ENCODE measurements at regions not wholly inside any gene's neighbourhood (a gene's known extent, or its start where the extent isn't known, plus 50 kb on each side); places are given as distances from the start of the nearest gene placed in this dataset.

DNA sequence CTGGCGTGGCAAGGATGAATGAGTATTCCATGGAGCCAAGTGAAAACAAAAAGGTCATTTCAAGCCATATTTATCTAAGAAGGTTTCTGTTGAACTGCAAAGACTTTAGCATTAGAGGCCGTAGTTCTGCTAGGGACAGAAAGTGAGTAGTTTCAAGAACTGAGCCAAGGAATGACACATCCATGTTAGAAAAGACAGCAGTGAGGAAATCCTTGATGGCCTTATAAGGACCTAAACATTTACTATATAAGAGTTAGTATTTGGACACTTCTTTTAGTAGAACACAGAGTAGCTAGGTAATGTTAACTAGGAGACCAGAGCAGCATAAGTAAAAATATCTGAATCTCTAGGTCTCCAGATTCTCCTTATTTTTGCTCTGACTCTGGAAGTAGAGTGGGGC is 329.8 kb upstream of the SEMA3D start:
- peaks cover 53% of the 10 kb centered on the region for H3K27me3 ChIP-seq (ENCODE audit: low read depth)
- H3K36me3 ChIP-seq (replicated peaks), result no peaks in the 10 kb centered on the region
- 0 out of 2 replicates have a peak, but pooled peaks cover under 1% of the 10 kb centered on the region for H3K4me1 ChIP-seq
- in situ Hi-C loops (cut with MboI; ENCODE audit: low sequenced_read_pairs), result no loop called here
- no peak for DNase-seq (ENCODE audit: low spot score in 2 of 2)
- no peak overlapping the region for H3K4me3 ChIP-seq
- H3K9me3 ChIP-seq, result no peaks in the 10 kb centered on the region

DNA sequence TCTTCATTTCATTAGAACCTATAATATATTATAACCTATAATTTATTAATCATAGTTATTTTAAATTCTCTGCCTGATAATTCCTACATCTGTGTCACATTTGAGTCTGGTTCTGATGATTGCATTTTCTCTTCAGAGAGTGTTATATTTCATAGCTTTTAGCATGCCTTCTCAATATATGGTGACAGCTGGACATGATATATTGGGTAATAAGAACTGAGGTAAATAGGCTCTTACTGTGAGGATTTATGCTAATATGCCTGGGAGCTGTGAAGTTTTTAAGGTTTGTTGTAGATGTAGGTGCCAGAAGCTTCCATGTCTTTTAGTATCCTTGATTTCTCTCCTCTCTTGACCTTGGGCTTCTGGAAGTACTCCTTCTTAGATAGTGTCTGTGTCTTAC is 325.9 kb upstream of the SEMA3D start:
- in situ Hi-C loops (cut with MboI; ENCODE audit: low sequenced_read_pairs), result no loop called here
- no peak for DNase-seq (ENCODE audit: low spot score in 2 of 2)
- Histone ChIP-seq H3K27me3 (ENCODE audit: low read depth) (peaks cover 24% of the 10 kb centered on the region), H3K4me3 (no peak overlapping the region), H3K36me3 (replicated peaks) (no peaks in the 10 kb centered on the region), H3K9me3 (no peaks in the 10 kb centered on the region), H3K4me1 (no peaks in the 10 kb centered on the region)

DNA sequence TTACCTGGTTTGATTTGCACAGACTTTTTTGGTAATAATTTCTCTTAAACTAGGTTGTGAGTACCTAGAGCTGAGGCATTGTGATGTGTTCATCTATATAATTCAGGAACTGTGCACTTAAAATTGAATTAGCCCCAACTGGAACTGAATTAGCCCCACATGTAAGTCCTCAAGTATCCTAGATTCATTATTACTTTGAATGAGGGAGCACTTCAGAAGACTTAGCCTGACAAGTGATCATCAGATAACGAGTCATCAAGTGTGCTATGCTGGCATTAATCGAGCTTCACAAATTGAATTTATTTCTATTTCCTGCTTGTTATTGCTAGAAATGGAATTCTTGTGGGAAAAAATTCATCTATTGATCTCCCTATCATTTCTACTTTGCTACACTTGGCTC is 323.4 kb upstream of the SEMA3D start:
- no peak overlapping the region for H3K4me3 ChIP-seq
- DNase-seq (ENCODE audit: low spot score in 2 of 2), result no peak
- peaks cover 7% of the 10 kb centered on the region for H3K27me3 ChIP-seq (ENCODE audit: low read depth)
- no peaks in the 10 kb centered on the region for H3K4me1 ChIP-seq
- in situ Hi-C loops (cut with MboI; ENCODE audit: low sequenced_read_pairs), result no loop called here
- no peaks in the 10 kb centered on the region for H3K36me3 ChIP-seq (replicated peaks)
- no peaks in the 10 kb centered on the region for H3K9me3 ChIP-seq

DNA sequence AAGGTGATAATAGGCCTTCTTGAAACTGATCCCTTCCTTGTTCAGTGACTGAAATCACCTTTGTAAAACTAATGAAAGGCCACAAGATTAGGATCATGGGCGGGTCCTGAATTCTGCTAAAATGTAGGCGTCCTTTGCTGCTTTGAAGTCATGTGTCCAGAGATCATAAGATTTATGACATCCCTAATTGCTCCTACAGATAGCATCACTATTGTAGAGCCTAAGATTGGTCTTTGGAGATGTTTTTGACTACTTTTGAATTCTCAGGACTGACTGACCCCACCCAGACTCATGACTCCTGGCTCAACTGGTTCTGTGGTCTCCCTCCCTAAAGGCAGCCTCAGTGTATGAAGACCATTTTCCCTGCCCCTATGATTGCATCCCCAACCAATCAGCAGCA is 322.6 kb upstream of the SEMA3D start:
- no peak for DNase-seq (ENCODE audit: low spot score in 2 of 2)
- no peaks in the 10 kb centered on the region for H3K9me3 ChIP-seq
- H3K36me3 ChIP-seq (replicated peaks), result no peaks in the 10 kb centered on the region
- in situ Hi-C loops (cut with MboI; ENCODE audit: low sequenced_read_pairs), result no loop called here
- no peak overlapping the region for H3K4me3 ChIP-seq
- H3K27me3 ChIP-seq (ENCODE audit: low read depth), result peaks cover 7% of the 10 kb centered on the region
- H3K4me1 ChIP-seq, result no peaks in the 10 kb centered on the region

DNA sequence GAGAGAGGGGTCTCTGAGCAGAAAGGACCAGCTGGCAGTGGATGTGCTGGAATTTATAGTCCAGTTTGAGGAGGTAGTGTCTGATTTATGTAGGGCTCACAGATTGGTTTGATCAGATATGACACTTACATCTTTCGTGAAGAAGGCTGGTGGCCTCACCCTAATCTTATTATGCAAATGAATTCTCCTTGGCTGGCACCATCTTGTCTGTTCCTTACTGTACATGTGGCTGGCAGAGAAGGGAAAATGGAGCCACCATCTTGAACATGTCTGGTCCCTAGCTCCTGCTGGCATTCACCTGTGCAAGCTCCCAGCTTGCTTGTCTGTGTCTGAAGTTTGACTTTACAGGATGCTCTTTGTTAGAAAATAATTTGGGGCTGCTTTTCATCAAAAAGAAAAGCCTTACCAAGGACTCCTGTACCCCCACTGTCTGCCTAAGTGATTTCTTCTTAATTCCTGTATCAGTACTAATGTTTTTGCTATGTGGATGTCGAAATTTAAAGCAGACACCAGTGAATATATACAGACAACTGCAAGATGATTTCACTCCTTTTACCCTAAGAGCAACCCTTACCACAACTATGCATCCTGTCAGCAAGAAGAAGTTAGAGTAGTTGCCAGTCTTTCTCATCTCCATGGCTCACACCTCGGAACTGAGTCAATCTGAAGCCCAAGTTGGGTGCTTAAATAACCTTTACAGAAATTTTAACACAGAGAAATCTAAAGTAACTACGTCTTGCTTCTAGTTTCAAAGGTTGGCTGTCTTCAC is 322.0 kb upstream of the SEMA3D start:
- in situ Hi-C loops (cut with MboI; ENCODE audit: low sequenced_read_pairs), result no loop called here
- no peak overlapping the region for H3K4me3 ChIP-seq
- no peaks in the 10 kb centered on the region for H3K9me3 ChIP-seq
- peaks cover 4% of the 10 kb centered on the region for H3K27me3 ChIP-seq (ENCODE audit: low read depth)
- H3K36me3 ChIP-seq (replicated peaks), result no peaks in the 10 kb centered on the region
- no peaks in the 10 kb centered on the region for H3K4me1 ChIP-seq
- DNase-seq (ENCODE audit: low spot score in 2 of 2), result no peak

DNA sequence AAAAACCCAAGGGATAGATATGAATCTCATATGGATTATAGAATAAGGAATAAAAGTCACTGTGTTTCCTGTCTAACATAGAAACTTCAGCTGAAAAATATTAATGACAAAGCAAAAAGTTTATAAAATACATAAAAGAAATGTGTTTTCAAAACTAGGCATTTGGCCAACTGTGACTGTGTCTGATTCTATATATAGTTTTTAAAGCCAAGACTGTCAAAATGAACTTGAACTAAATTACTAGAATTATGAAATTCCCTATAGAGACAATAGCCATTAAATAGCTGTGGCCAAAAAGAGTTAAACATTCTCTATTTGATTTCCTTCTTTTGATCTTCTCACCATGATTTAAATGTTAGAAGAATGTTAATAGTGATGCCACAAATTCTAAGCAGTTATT is 311.2 kb upstream of the SEMA3D start:
- no peak for DNase-seq (ENCODE audit: low spot score in 2 of 2)
- Histone ChIP-seq H3K4me1 (no peaks in the 10 kb centered on the region), H3K27me3 (ENCODE audit: low read depth) (no peaks in the 10 kb centered on the region), H3K9me3 (no peaks in the 10 kb centered on the region), H3K36me3 (replicated peaks) (no peaks in the 10 kb centered on the region), H3K4me3 (no peak overlapping the region)
- in situ Hi-C loops (cut with MboI; ENCODE audit: low sequenced_read_pairs), result no loop called here

DNA sequence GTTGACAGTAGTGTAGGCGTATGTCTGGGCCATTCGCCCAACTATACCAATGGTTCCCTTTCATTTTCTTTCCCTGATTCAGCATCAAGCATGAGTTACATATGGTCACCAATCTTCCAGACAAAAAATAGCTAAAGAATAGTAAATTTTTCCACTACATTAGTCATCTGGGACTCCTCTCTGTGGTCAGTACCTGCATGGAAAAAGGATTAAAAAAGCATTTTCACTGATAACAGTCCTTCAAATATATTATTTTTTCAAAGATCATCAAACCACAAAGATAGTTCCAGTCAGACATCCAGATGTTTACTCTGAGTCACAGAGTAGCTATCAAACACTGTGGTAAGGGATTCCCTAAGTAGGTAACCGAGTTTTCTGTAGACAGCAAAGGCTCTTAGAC is 302.6 kb upstream of the SEMA3D start:
- Histone ChIP-seq H3K4me1 (no peaks in the 10 kb centered on the region), H3K27me3 (ENCODE audit: low read depth) (no peaks in the 10 kb centered on the region), H3K36me3 (replicated peaks) (no peaks in the 10 kb centered on the region), H3K4me3 (no peak overlapping the region), H3K9me3 (no peaks in the 10 kb centered on the region)
- in situ Hi-C loops (cut with MboI; ENCODE audit: low sequenced_read_pairs), result no loop called here
- no peak for DNase-seq (ENCODE audit: low spot score in 2 of 2)

DNA sequence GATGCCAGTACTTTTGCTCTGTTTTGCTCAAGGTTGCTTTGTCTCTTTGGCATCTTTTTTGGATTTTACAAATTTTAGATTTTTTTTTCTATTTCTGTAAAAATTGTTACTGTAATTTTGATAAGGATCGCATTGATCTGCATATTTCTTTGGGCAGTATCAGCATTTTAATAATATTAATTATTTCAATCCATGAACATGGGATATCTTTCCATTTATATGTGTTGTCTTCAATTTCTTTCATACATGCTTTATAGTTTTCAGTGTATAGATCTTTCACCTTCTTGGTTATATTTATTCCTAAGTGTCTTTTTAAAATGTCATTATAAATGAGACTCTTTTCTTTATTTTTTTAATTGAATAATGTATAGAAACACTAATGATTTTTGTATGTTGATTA is 301.6 kb upstream of the SEMA3D start:
- no peaks in the 10 kb centered on the region for H3K9me3 ChIP-seq
- no peaks in the 10 kb centered on the region for H3K36me3 ChIP-seq (replicated peaks)
- no peak for DNase-seq (ENCODE audit: low spot score in 2 of 2)
- H3K4me1 ChIP-seq, result no peaks in the 10 kb centered on the region
- H3K4me3 ChIP-seq, result no peak overlapping the region
- in situ Hi-C loops (cut with MboI; ENCODE audit: low sequenced_read_pairs), result no loop called here
- H3K27me3 ChIP-seq (ENCODE audit: low read depth), result no peaks in the 10 kb centered on the region

DNA sequence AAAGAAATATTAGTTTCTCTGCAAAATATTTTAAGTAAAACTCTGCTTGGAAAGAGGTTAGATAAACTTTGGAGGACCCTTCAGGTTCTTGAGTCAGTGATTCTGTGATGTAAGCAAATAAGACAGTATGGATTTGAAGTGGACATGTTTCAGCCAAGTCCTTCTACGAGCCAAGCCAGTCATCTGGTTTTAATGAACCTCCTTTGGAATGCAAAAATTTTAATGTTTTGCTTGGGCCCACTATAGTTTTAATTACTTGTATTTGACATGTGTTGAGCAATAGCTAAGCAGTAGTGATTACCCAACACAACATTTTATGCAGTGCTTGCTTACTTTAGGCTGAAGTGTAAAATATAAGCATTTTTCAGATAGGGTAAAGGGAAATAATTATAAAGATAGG is 296.3 kb upstream of the SEMA3D start:
- Histone ChIP-seq H3K4me3 (no peak overlapping the region), H3K4me1 (no peaks in the 10 kb centered on the region), H3K9me3 (no peaks in the 10 kb centered on the region), H3K36me3 (replicated peaks) (no peaks in the 10 kb centered on the region), H3K27me3 (ENCODE audit: low read depth) (no peaks in the 10 kb centered on the region)
- no peak for DNase-seq (ENCODE audit: low spot score in 2 of 2)
- in situ Hi-C loops (cut with MboI; ENCODE audit: low sequenced_read_pairs), result no loop called here

DNA sequence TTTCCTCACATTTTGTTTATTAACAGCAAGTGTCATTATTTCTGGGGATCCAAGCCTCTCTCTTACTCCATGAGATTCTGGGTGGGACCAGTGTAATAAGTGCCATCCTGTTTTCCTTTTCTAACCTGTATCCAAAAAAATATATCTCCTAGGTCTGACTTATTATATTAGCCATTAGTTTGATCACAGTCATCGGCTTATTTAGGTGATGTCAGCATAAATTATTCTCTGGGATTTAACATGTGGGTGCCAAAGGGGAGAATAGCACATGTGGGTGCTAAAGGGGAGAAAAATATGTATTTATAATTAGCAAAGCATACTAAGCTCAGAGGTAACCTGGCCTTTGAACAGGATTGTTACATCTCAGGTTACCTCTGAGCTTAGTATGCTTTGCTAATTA is 293.8 kb upstream of the SEMA3D start:
- no peak for DNase-seq (ENCODE audit: low spot score in 2 of 2)
- Histone ChIP-seq H3K4me1 (no peaks in the 10 kb centered on the region), H3K36me3 (replicated peaks) (no peaks in the 10 kb centered on the region), H3K27me3 (ENCODE audit: low read depth) (no peaks in the 10 kb centered on the region), H3K9me3 (no peaks in the 10 kb centered on the region), H3K4me3 (no peak overlapping the region)
- in situ Hi-C loops (cut with MboI; ENCODE audit: low sequenced_read_pairs), result no loop called here

DNA sequence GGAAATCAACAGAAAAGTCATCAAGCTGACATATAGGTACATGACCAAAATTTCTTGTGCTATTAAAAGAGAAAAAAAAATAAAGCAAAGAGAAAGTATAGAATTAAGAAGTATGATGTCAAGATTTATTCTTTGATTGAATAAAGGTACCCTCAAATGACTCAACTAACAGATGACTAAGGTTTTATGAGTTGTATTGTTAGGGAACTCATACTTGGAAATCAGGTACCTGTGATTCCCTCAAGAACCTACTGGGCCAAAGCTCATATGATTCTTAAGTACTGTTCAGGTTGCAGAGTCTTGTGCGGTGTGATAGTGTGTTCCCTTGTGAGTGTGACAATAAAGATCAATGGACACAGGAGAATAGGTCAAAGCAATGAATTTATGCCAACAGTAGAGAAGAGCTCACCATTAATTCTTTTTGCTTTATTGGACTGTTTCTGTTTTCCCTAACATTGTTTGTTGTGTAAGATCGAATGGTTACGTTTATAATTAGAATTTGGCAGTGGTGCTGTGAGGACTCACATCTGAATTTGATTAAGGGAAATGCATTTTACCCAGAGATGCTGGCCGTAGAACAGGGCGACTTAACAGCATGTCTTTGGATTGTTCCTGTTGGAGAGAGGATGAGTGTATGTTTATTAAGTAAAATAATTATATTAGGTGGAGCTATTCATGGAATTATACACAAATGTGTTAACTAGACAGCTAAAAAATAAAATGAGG is 293.2 kb upstream of the SEMA3D start:
- Histone ChIP-seq H3K4me1 (no peaks in the 10 kb centered on the region), H3K36me3 (replicated peaks) (no peaks in the 10 kb centered on the region), H3K27me3 (ENCODE audit: low read depth) (no peaks in the 10 kb centered on the region), H3K4me3 (no peak overlapping the region), H3K9me3 (no peaks in the 10 kb centered on the region)
- DNase-seq (ENCODE audit: low spot score in 2 of 2), result no peak
- in situ Hi-C loops (cut with MboI; ENCODE audit: low sequenced_read_pairs), result no loop called here

DNA sequence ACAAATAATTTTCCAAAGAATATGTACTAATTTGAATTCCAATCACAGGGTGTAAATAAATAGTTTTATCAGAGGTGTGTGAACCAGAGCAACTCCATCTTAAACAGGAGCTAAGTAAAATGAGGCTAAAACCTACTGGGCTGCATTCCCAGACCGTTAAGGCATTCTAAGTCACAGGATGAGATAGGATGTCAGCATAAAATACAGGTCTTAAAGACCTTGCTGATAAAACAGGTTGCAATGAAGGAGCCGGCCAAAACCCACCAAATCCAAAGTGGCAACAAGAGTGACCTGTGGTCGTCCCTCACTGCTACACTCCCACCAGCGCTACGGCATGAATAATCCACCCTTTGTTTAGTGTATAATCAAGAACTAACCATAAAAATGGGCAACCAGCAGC is 291.7 kb upstream of the SEMA3D start:
- Histone ChIP-seq H3K27me3 (ENCODE audit: low read depth) (no peaks in the 10 kb centered on the region; the same call in 1 of the 2 replicates), H3K4me1 (no peaks in the 10 kb centered on the region), H3K9me3 (no peaks in the 10 kb centered on the region), H3K4me3 (no peak overlapping the region), H3K36me3 (replicated peaks) (no peaks in the 10 kb centered on the region)
- in situ Hi-C loops (cut with MboI; ENCODE audit: low sequenced_read_pairs), result no loop called here
- peak in 1 of 2 experiments; percentile 12 for DNase-seq (ENCODE audit: low spot score in 2 of 2)

DNA sequence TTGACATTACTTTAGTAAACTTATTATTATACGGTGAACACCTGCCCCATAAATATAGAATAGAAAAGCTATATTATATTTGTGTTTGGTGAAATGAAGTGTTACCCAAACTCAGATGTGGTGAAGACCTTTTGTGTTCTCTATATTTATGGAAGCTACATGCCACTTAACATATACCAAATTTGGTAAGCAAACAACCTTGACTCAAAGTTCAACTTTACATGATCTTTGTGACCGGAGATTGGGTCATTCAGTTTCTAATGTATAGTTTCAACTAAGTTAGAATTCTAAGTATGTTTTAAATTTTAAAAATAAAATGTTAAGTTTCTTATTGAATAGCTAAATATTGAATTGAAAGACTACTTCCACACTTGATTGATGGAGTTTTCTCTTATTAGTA is 288.6 kb upstream of the SEMA3D start:
- H3K4me1 ChIP-seq, result no peaks in the 10 kb centered on the region
- H3K4me3 ChIP-seq, result no peak overlapping the region
- no peaks in the 10 kb centered on the region for H3K36me3 ChIP-seq (replicated peaks)
- no peaks in the 10 kb centered on the region for H3K9me3 ChIP-seq
- no peaks in the 10 kb centered on the region; the same call in 1 of the 2 replicates for H3K27me3 ChIP-seq (ENCODE audit: low read depth)
- in situ Hi-C loops (cut with MboI; ENCODE audit: low sequenced_read_pairs), result no loop called here
- DNase-seq (ENCODE audit: low spot score in 2 of 2), result no peak

DNA sequence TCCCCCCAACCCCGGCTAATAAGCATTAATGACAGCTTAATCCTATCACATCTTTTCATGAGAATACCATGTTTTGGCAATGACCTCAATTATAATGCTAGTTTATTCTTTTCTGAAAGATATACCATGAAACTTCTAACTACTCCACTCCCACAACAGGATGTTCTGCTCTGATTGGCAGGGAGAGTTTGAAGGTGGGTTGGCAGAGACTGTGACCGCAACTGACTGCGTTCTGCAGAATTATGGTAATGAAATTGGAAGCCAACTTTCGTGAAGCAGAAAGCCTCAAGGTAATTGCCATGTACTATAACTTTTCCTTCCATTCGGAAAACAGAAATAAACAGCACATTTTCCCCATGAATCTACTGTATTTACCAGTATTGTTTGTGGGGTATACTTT is 288.2 kb upstream of the SEMA3D start:
- Histone ChIP-seq H3K27me3 (ENCODE audit: low read depth) (no peaks in the 10 kb centered on the region; the same call in 1 of the 2 replicates), H3K36me3 (replicated peaks) (no peaks in the 10 kb centered on the region), H3K9me3 (no peaks in the 10 kb centered on the region), H3K4me1 (no peaks in the 10 kb centered on the region), H3K4me3 (no peak overlapping the region)
- in situ Hi-C loops (cut with MboI; ENCODE audit: low sequenced_read_pairs), result no loop called here
- no peak for DNase-seq (ENCODE audit: low spot score in 2 of 2)

Measured in HAP-1 (cell line).